ENCODE measurements at regions not wholly inside any gene's neighbourhood (a gene's known extent, or its start where the extent isn't known, plus 50 kb on each side); places are given as distances from the start of the nearest gene placed in this dataset.
"Not testable (repeated sequence)": the region's sequence is repeated elsewhere in the genome, so short reads cannot be mapped to it uniquely, and the experiment has no call there.

GRCh38 chrX:65073233-65073632, 97.0 kb upstream of the ZC4H2 start:
- no peak for DNase-seq
- H4K20me1 ChIP-seq (ENCODE audit: insufficient read depth, low read length) = no peaks in the 10 kb centered on the region
- peaks cover 2% of the 10 kb centered on the region; the same call in 1 of the 2 replicates for H3K79me2 ChIP-seq (ENCODE audit: insufficient read depth, low read length)
- H3K9me3 ChIP-seq (ENCODE audit: insufficient read depth, low read length, severe bottlenecking) = peaks cover 17% of the 10 kb centered on the region
- H3K9ac ChIP-seq (ENCODE audit: low read depth, low read length) = no peak overlapping the region
- H3K4me2 ChIP-seq (ENCODE audit: insufficient read depth, low read length) = no peak overlapping the region
- H3K4me1 ChIP-seq (ENCODE audit: insufficient read depth, low read length) = no peaks in the 10 kb centered on the region
- H3K4me3 ChIP-seq (ENCODE audit: low read depth in 1 of 2, low read length in 2 of 2) = no peak overlapping the region
- peaks cover 45% of the 10 kb centered on the region for H3K36me3 ChIP-seq (ENCODE audit: insufficient read depth, low read length)
- ATAC-seq (ENCODE audit: insufficient read depth, low read depth) = no peak
- TF ChIP-seq CTCF (IDR thresholded peaks at IDR 0.05; ENCODE audit: borderline replicate concordance, extremely low read depth, low read length, poor library complexity, severe bottlenecking) (no peak), EZH2 (IDR thresholded peaks at IDR 0.05; ENCODE audit: borderline replicate concordance, low read depth, low read length, severe bottlenecking) (no peak)
- H3K27me3 ChIP-seq (ENCODE audit: insufficient read depth, low read length, poor library complexity) = no peaks in the 10 kb centered on the region
- H3K27ac ChIP-seq (ENCODE audit: low read length) = no peak overlapping the region
- H2AFZ ChIP-seq (ENCODE audit: low read depth, low read length) = no peak overlapping the region

- TF ChIP-seq CTCF (IDR thresholded peaks at IDR 0.05; ENCODE audit: borderline replicate concordance, extremely low read depth, low read length, poor library complexity, severe bottlenecking) = no peak
- no peak for TF ChIP-seq EZH2 (IDR thresholded peaks at IDR 0.05; ENCODE audit: borderline replicate concordance, low read depth, low read length, severe bottlenecking)
- Histone ChIP-seq H3K4me1 (ENCODE audit: insufficient read depth, low read length) (no peaks in the 10 kb centered on the region), H3K79me2 (ENCODE audit: insufficient read depth, low read length) (peaks cover 2% of the 10 kb centered on the region; the same call in 1 of the 2 replicates), H3K4me3 (ENCODE audit: low read depth in 1 of 2, low read length in 2 of 2) (no peak overlapping the region), H3K4me2 (ENCODE audit: insufficient read depth, low read length) (no peak overlapping the region), H2AFZ (ENCODE audit: low read depth, low read length) (no peak overlapping the region), H3K27me3 (ENCODE audit: insufficient read depth, low read length, poor library complexity) (no peaks in the 10 kb centered on the region), H3K9me3 (ENCODE audit: insufficient read depth, low read length, severe bottlenecking) (peaks cover 17% of the 10 kb centered on the region), H3K36me3 (ENCODE audit: insufficient read depth, low read length) (peaks cover 38% of the 10 kb centered on the region), H4K20me1 (ENCODE audit: insufficient read depth, low read length) (no peaks in the 10 kb centered on the region), H3K27ac (ENCODE audit: low read length) (no peak overlapping the region), H3K9ac (ENCODE audit: low read depth, low read length) (no peak overlapping the region)
- DNase-seq = no peak
- ATAC-seq (ENCODE audit: insufficient read depth, low read depth) = no peak
These were observed 96.3 kb upstream of the ZC4H2 start for GRCh38 chrX:65072590-65072989.

GRCh38 chrX:65058626-65059025, 82.4 kb upstream of the ZC4H2 start:
- H4K20me1 ChIP-seq (ENCODE audit: insufficient read depth, low read length) = not testable (repeated sequence)

GRCh38 chrX:65045001-65045400, 68.8 kb upstream of the ZC4H2 start:
- Histone ChIP-seq H3K27ac (ENCODE audit: low read length) (no peak overlapping the region), H3K36me3 (ENCODE audit: insufficient read depth, low read length) (peaks cover 4% of the 10 kb centered on the region; the same call in 1 of the 2 replicates), H2AFZ (ENCODE audit: low read depth, low read length) (no peak overlapping the region), H3K4me1 (ENCODE audit: insufficient read depth, low read length) (no peaks in the 10 kb centered on the region), H3K27me3 (ENCODE audit: insufficient read depth, low read length, poor library complexity) (no peaks in the 10 kb centered on the region), H3K4me2 (ENCODE audit: insufficient read depth, low read length) (no peak overlapping the region), H3K9ac (ENCODE audit: low read depth, low read length) (no peak overlapping the region), H3K9me3 (ENCODE audit: insufficient read depth, low read length, severe bottlenecking) (peaks cover 13% of the 10 kb centered on the region), H3K79me2 (ENCODE audit: insufficient read depth, low read length) (peaks cover 27% of the 10 kb centered on the region), H4K20me1 (ENCODE audit: insufficient read depth, low read length) (no peaks in the 10 kb centered on the region), H3K4me3 (ENCODE audit: low read depth in 1 of 2, low read length in 2 of 2) (no peak overlapping the region)
- DNase-seq = no peak
- TF ChIP-seq EZH2 (IDR thresholded peaks at IDR 0.05; ENCODE audit: borderline replicate concordance, low read depth, low read length, severe bottlenecking) (no peak), CTCF (IDR thresholded peaks at IDR 0.05; ENCODE audit: borderline replicate concordance, extremely low read depth, low read length, poor library complexity, severe bottlenecking) (no peak)
- no peak for ATAC-seq (ENCODE audit: insufficient read depth, low read depth)

More at GRCh38 chrX:65058626-65059025, 82.4 kb upstream of the ZC4H2 start:
- not testable (repeated sequence) for H3K79me2 ChIP-seq (ENCODE audit: insufficient read depth, low read length); H3K9ac ChIP-seq (ENCODE audit: low read depth, low read length); H3K4me3 ChIP-seq (ENCODE audit: low read depth in 1 of 2, low read length in 2 of 2); H2AFZ ChIP-seq (ENCODE audit: low read depth, low read length); DNase-seq; H3K9me3 ChIP-seq (ENCODE audit: insufficient read depth, low read length, severe bottlenecking); H3K36me3 ChIP-seq (ENCODE audit: insufficient read depth, low read length); ATAC-seq (ENCODE audit: insufficient read depth, low read depth); H3K4me2 ChIP-seq (ENCODE audit: insufficient read depth, low read length); H3K27me3 ChIP-seq (ENCODE audit: insufficient read depth, low read length, poor library complexity); H3K4me1 ChIP-seq (ENCODE audit: insufficient read depth, low read length); H3K27ac ChIP-seq (ENCODE audit: low read length)

All from DND-41 (cell line).